GM23248 (cell line): ENCODE measurements at regions not wholly inside any gene's neighbourhood (a gene's known extent, or its start where the extent isn't known, plus 50 kb on each side); places are given as distances from the start of the nearest gene placed in this dataset.

Experiments used
- EZH2 ChIP-seq: fragments of 200-600 bp; sonication (generic); IDR thresholded peaks from 2 replicates; pipeline ENCODE4 v1.6.1; 2018; ENCODE audit warnings: antibody characterized with exemption, mild to moderate bottlenecking; ENCODE audit not compliant: insufficient read depth, poor library complexity, severe bottlenecking
- EZH2phosphoT487 ChIP-seq: fragments of 200-600 bp; sonication (generic); IDR thresholded peaks from 2 replicates; pipeline ENCODE4 v1.6.1; 2018; ENCODE audit warnings: antibody characterized with exemption, moderate library complexity, mild to moderate bottlenecking, low read depth; ENCODE audit not compliant: insufficient read depth

- TF ChIP-seq EZH2, result no peak
- no peak for TF ChIP-seq EZH2phosphoT487
Measured at GRCh38 chr4:38327174-38327573, 336.8 kb upstream of the KLF3 start.
